GM12892 (cell line): ENCODE measurements at regions not wholly inside any gene's neighbourhood (a gene's known extent, or its start where the extent isn't known, plus 50 kb on each side); places are given as distances from the start of the nearest gene placed in this dataset.

Experiments
- POLR2A ChIP-seq: IDR thresholded peaks from 2 replicates; pipeline ENCODE4 v1.6.1; 2011; ENCODE audit warnings: low read depth, low read length, control low read depth
- POLR2AphosphoS5 ChIP-seq: IDR thresholded peaks from 2 replicates; pipeline ENCODE4 v1.6.1; 2011; ENCODE audit warnings: low read depth, low read length, control low read depth

DNA sequence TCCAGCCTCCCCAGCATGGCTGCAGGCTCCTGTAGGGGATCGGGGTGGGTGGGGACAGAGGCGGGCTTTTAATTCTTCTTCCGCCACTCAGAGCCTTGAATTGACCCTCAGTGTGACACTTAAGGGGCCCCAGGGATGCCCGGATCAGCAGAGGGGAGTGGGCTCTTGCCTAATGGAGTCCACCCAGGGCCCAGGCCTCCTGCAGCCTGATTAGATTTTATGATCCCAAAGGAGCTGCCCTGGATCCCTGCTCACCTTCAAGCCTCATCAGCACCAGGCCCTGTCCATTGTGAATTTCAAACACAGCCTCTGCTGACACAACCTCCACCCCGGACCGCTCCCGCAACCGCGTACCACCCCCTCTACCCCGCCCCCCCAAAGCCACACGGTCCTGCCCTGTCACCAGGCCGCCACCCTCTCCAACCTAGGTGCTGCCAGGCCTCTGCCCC lies 214.1 kb upstream of the IER5L start:
- no peak for TF ChIP-seq POLR2A
- TF ChIP-seq POLR2AphosphoS5: no peak
